HT-29 (cell line): ENCODE measurements at regions not wholly inside any gene's neighbourhood (a gene's known extent, or its start where the extent isn't known, plus 50 kb on each side); places are given as distances from the start of the nearest gene placed in this dataset.
"Not testable (repeated sequence)": the region's sequence is repeated elsewhere in the genome, so short reads cannot be mapped to it uniquely, and the experiment has no call there.

Experiments
- DNase-seq: peaks from one replicate; pipeline ENCODE4 v3.0.0-alpha.2; 2015; ENCODE audit warnings: low spot score

GRCh38 chr1:81298266-81298665 lies 502.5 kb upstream of the ADGRL2 start:
- no peak for DNase-seq

DNA sequence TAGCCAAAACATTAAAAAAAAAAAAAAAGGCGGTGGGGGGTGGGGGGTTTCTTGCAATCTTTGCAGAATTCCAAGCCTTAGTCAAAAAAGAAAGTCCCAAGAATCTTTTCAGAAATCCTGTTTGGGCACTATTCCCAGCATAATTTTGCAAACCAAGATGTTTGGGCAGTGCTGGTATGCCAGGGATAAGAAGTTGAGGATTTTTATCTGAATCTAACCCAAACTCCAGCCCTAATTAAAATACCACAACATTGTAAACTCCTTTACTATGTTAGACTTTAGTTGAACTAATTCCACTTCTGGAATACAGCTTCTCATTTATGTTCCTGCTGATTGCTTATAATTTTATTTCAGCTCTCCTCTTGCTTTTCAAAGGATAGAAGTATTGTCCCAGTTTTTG lies 504.1 kb upstream of the ADGRL2 start:
- DNase-seq: no peak

DNA sequence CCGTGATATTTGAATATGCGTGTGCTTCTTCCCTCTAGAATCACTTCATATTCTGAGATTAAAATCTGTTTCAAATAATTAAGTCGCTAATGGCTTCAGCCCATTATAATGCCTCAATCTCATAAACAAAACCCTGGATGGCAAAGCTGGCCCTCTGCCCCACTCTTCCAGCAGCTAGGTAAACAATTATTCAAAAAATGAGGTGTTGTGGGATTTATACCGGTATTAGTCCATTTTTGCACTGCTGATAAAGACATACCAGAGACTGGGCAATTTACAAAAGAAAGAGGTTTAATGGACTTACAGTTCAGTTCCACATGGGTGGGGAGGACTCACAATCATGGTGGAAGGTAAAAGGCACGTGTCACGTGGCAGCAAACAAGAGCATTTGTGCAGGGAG lies 510.4 kb upstream of the ADGRL2 start:
- DNase-seq: no peak

- DNase-seq: no peak
Observed at GRCh38 chr1:81288689-81289088, 512.0 kb upstream of the ADGRL2 start.

DNA sequence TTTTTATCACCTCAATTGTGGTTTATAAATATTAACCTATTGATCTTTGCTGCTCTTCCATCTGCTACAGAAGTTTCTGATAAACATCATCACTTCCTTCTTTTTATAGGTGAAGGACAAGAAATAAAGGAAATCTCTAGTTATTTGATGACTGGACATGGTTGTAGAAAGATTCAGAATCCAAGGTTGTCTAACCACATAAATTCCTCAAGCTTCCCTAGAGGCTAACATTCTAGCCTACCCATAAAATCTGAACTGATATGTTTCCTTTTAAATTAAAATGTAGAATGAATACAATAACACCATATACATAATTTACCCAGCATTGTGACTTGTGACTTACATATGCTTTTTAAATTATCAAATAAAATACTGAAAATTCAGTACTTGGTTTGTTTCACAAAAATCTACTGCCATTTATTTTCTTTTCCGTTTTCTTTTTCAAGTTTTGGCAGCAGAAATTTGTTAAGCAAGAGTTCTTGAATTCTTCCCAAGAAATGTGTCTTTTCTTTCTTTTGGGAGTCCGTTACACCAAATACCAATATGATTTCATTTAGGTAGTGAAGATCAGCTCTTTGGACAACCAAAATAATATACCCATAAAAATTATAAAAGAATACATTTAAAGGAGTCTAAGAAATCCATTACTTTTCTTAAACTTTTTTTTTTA lies 513.2 kb upstream of the ADGRL2 start:
- no peak for DNase-seq

- no peak for DNase-seq
Observed at GRCh38 chr1:81270051-81270450, 530.7 kb upstream of the ADGRL2 start.

- DNase-seq: no peak
Observed at GRCh38 chr1:81264976-81265375, 535.8 kb upstream of the ADGRL2 start.

DNA sequence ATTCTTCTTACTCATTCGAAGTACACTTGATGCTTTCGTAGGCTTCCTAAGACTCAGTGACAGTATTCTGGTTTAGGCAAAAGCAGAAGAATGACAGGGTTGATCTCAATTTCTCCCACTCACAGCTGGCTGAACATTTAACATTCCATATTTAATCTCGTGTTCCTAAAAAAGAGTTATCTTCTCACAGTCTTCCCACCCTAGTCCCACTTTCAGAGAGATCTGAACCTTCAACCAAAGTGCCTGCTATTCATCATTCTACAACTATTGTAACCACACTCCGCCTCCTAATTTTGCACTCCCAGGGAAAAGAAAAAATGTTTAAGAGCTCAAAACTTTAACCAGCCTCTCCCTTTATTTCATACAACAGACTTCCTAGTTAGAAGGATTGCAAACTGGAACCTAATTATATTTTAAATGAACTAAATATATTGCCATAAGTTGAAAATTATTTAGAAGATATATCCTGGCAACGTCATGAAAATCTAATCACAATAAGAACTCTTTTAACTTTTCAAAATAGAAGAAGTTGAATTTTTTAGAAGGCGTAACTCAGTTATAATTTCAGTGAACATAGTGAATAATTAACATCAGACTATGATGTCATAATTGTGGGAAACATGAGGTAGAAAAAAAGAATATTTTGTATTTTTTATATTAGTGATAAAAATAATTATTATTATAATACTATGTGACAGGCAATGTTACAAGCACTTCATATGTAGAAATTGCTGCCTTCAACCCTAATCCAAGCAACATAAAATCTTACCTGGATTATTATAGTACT lies 540.9 kb upstream of the ADGRL2 start:
- DNase-seq: no peak

- peak; percentile 48 for DNase-seq
Observed at GRCh38 chr1:81254560-81254959, 546.2 kb upstream of the ADGRL2 start.

GRCh38 chr1:81254068-81254467 lies 546.7 kb upstream of the ADGRL2 start:
- DNase-seq: no peak

DNA sequence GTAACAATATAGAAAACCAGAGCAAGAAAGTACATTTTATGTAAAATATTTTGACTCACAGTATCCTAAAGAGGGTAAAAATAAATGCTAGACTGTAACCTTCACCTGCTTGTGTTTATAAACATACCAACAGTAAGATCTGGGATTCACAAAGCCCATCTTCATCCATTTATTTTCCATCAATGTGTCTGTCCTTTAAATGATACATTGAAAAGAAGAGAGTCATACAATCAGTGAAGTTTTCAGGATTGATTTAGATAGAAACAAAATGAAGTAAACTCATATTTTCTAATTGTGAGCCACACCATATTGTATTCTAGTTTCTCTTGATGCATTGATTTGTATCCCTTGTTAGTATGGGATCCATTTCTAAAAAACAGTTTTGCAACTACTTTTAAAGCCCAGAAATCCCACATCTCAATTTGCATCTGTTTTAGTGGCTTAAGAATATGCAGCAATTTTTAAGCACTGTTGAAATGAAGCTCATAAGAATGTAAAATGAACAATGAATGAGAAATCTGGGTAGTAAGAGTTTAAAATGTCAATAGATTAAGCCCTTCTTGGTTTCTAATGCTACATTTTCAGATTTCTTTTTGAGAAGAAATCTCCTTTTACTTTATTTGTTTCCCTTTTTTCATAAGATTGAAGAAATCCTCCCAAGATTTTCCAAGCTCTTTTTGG lies 548.1 kb upstream of the ADGRL2 start:
- no peak for DNase-seq

DNA sequence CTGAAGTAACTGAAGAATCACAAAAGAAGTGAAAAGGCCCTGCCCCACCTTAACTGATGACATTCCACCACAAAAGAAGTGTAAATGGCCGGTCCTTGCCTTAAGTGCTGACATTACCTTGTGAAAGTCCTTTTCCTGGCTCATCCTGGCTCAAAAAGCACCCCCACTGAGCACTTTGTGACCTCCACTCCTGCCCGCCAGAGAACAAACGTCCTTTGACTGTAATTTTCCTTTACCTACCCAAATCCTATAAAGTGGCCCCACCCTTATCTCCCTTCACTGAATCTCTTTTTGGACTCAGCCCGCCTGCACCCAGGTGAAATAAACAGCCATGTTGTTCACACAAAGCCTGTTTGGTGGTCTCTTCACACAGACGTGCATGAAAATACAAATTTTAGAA lies 549.9 kb upstream of the ADGRL2 start:
- not testable (repeated sequence) for DNase-seq

DNA sequence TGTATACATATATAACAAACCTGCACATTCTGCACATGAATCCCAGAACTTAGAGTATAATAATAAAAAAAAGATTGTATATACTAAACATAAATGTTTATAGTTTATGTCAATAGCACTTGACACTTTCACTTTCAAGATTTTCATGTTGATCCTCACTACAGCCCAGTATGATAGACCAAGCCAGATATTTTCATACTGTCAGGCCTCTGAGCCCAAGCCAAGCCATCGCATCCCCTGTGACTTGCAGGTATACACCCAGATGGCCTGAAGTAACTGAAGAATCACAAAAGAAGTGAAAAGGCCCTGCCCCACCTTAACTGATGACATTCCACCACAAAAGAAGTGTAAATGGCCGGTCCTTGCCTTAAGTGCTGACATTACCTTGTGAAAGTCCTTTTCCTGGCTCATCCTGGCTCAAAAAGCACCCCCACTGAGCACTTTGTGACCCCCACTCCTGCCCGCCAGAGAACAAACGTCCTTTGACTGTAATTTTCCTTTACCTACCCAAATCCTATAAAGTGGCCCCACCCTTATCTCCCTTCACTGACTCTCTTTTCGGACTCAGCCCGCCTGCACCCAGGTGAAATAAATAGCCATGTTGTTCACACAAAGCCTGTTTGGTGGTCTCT lies 555.5 kb upstream of the ADGRL2 start:
- not testable (repeated sequence) for DNase-seq

DNA sequence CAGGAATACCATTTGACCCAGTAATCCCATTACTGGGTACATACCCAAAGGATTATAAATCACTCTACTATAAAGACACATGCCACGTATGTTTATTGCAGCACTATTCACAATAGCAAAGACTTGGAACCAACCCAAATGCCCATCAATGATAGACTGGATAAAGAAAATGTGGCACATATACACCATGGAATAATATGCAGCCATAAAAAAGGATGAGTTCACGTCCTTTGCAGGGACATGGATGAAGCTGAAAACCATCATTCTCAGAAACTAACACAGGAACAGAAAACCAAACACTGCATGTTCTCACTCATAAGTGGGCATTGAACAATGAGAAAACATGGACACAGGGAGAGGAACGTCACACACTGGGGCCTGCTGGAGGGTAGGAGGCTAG lies 556.1 kb upstream of the ADGRL2 start:
- not testable (repeated sequence) for DNase-seq

DNA sequence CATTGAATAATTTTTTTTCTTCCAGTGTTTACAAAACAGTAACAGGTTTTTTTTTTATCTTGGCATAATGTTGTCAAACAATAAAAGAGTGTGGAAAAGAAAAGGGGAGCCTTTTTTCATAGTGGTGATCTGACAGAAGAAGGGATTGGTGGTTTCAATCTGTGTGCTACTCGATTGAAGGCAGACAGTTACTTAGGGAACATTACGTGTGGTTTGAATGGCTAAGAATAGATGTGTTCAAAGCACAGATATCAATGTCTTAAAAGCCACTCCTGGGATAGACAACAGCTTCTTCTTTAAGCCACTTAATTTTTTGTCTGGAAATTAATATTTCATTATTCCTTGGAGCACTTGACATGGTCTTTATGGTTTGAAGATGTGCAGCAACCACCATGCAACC lies 558.6 kb upstream of the ADGRL2 start:
- no peak for DNase-seq

- no peak for DNase-seq
Observed at GRCh38 chr1:81238129-81238528, 562.6 kb upstream of the ADGRL2 start.

DNA sequence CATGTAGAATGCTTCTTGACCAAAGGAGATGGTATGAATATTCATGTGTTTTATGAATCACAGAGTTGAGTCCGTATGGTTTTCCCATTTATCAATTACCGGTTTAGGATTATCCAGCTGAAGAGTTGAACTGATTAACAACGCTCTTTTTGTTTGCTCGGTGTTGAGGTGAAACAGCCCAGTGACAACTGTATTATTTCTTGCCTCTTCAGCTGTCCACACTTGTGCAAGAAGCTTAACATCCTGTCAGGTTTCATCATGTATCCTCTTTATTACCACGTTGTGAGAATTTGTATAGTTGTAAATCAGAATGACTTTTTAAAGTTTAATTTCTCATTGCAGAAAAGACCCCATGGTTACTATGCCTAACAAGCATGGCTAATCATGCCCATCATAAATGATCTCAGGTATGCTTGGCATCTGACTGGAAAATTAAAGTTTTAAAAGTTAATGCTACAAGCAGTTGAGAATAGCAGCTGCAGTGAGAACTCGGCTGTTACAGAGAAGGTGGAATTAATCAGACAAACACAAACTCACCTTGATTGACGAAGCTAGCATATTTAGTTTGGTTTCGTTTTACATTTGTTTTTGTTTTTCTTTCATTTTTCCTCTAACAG lies 563.2 kb upstream of the ADGRL2 start:
- no peak for DNase-seq

GRCh38 chr1:81234237-81234636 lies 566.5 kb upstream of the ADGRL2 start:
- DNase-seq: no peak

GRCh38 chr1:81233591-81233990 lies 567.1 kb upstream of the ADGRL2 start:
- no peak for DNase-seq

DNA sequence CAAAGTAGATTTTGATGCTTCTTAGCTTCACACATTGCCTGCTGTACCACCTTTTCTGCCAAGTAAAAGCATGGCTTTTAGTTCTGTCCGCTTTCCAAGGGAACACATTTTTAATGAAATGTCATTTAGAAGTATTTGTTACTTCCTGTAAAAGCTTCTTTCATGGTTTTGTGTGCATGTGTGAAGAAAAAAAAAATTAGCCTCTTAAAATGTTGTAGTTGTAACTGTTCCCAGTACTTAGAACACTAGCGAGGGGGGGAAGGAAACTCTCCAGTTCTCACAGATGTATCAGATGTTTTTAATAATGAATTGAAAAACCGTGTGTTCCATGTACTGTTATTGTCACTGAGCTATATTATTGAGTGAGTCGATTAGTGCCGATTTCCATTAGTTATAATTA lies 568.3 kb upstream of the ADGRL2 start:
- no peak for DNase-seq

GRCh38 chr1:81231729-81232038 lies 569.0 kb upstream of the ADGRL2 start:
- DNase-seq: no peak
